ENCODE measurements at regions not wholly inside any gene's neighbourhood (a gene's known extent, or its start where the extent isn't known, plus 50 kb on each side); places are given as distances from the start of the nearest gene placed in this dataset.

- TF ChIP-seq CTCF (IDR thresholded peaks at IDR 0.05) (no peak), POLR2A (IDR thresholded peaks at IDR 0.05) (no peak), POLR2AphosphoS5 (IDR thresholded peaks at IDR 0.05; ENCODE audit: insufficient read depth in 1 of 2, low read depth in 1 of 2) (no peak)
These were observed 87.8 kb upstream of the BTG1 start for GRCh38 chr12:92233346-92234015.
